Fibroblast of skin of back (primary cell): ENCODE measurements at regions not wholly inside any gene's neighbourhood (a gene's known extent, or its start where the extent isn't known, plus 50 kb on each side); places are given as distances from the start of the nearest gene placed in this dataset.
"Not testable (repeated sequence)": the region's sequence is repeated elsewhere in the genome, so short reads cannot be mapped to it uniquely, and the experiment has no call there.

ENCODE experiments used
- DNase-seq: peaks from one replicate; pipeline ENCODE4 v3.0.0-alpha.2; 2013

- DNase-seq: no peak
Observed at GRCh38 chr3:43838877-43839276, 148.1 kb downstream of the ABHD5 start.

- DNase-seq: no peak
Observed at GRCh38 chr3:43843386-43843785, 152.6 kb downstream of the ABHD5 start.

GRCh38 chr3:43844757-43845156 is 154.0 kb downstream of the ABHD5 start:
- no peak for DNase-seq

GRCh38 chr3:43845553-43845952 is 154.8 kb downstream of the ABHD5 start:
- DNase-seq: not testable (repeated sequence)

- peak; percentile 79 for DNase-seq
Observed at GRCh38 chr3:43852066-43852465, 161.3 kb downstream of the ABHD5 start.

- DNase-seq: peak; percentile 70
Observed at GRCh38 chr3:43854283-43854682, 163.5 kb downstream of the ABHD5 start.

- peak; percentile 30 for DNase-seq
Observed at GRCh38 chr3:43854916-43855315, 164.2 kb downstream of the ABHD5 start.

- DNase-seq: peak; percentile 74
Observed at GRCh38 chr3:43855674-43856299, 165.0 kb downstream of the ABHD5 start.

- no peak for DNase-seq
Observed at GRCh38 chr3:43856351-43856750, 165.6 kb downstream of the ABHD5 start.

GRCh38 chr3:43856761-43857160 is 166.0 kb downstream of the ABHD5 start:
- no peak for DNase-seq

GRCh38 chr3:43857361-43858293 is 166.9 kb downstream of the ABHD5 start:
- DNase-seq: peak; percentile 53

GRCh38 chr3:43858294-43858701 is 167.6 kb downstream of the ABHD5 start:
- peak; percentile 31 for DNase-seq

GRCh38 chr3:43859766-43860165 is 169.0 kb downstream of the ABHD5 start:
- no peak for DNase-seq

- no peak for DNase-seq
Observed at GRCh38 chr3:43861635-43862034, 170.9 kb downstream of the ABHD5 start.

GRCh38 chr3:43862470-43862869 is 171.7 kb downstream of the ABHD5 start:
- no peak for DNase-seq

- DNase-seq: no peak
Observed at GRCh38 chr3:43862992-43863805, 172.5 kb downstream of the ABHD5 start.

- no peak for DNase-seq
Observed at GRCh38 chr3:43863966-43864933, 173.5 kb downstream of the ABHD5 start.

- no peak for DNase-seq
Observed at GRCh38 chr3:43865351-43865750, 174.6 kb downstream of the ABHD5 start.

GRCh38 chr3:43865887-43866528 is 175.3 kb downstream of the ABHD5 start:
- DNase-seq: no peak

- peak; percentile 100 for DNase-seq
Observed at GRCh38 chr3:43866529-43867353, 176.0 kb downstream of the ABHD5 start.
